SU-DHL-6 (cell line): ENCODE measurements at regions not wholly inside any gene's neighbourhood (a gene's known extent, or its start where the extent isn't known, plus 50 kb on each side); places are given as distances from the start of the nearest gene placed in this dataset.

Experiments used
- H2AFZ ChIP-seq: fragments of 200-600 bp; sonication (generic); 2 replicates; pipeline ENCODE4 v1.6.1; 2014; ENCODE audit warnings: low read depth, mild to moderate bottlenecking, moderate library complexity, mixed read lengths, antibody characterized with exemption, low read length; ENCODE audit not compliant: severe bottlenecking
- H3F3A ChIP-seq: fragments of 200-600 bp; shearing (Covaris generic); 2 replicates; pipeline ENCODE4 v1.6.0; 2016; ENCODE audit warnings: antibody characterized with exemption, mild to moderate bottlenecking; ENCODE audit not compliant: insufficient read depth
- H3K27ac ChIP-seq: fragments of 200-600 bp; sonication (generic); 2 replicates; pipeline ENCODE4 v1.5.1; 2016; ENCODE audit warnings: low read depth, mild to moderate bottlenecking, low read length, moderate library complexity, mixed read lengths
- H3K27me3 ChIP-seq: fragments of 200-600 bp; sonication (generic), shearing (Covaris generic); 2 replicates; pipeline ENCODE4 v1.6.0; 2014; ENCODE audit warnings: mild to moderate bottlenecking, low read length
- H3K36me3 ChIP-seq: fragments of 200-600 bp; sonication (generic); 2 replicates; pipeline ENCODE4 v1.6.1; 2014; ENCODE audit warnings: mild to moderate bottlenecking, low read length, mixed read lengths
- H3K4me2 ChIP-seq: fragments of 300-600, 200-600 bp; shearing (Covaris generic), sonication (generic); 2 replicates; pipeline ENCODE4 v1.6.0; 2014; ENCODE audit warnings: low read length, low read depth, mild to moderate bottlenecking; ENCODE audit not compliant: poor library complexity, severe bottlenecking
- H3K4me3 ChIP-seq: fragments of 200-600 bp; sonication (generic); 2 replicates; pipeline ENCODE4 v1.5.1; 2014; ENCODE audit warnings: antibody characterized with exemption, low read length, mild to moderate bottlenecking, mixed read lengths; ENCODE audit not compliant: insufficient read depth, poor library complexity, severe bottlenecking
- H3K79me2 ChIP-seq: fragments of 200-600 bp; sonication (generic); 2 replicates; pipeline ENCODE4 v1.6.1; 2014; ENCODE audit warnings: mild to moderate bottlenecking, low read length, moderate library complexity; ENCODE audit not compliant: insufficient read depth
- H3K9ac ChIP-seq: fragments of 200-600 bp; sonication (generic); 2 replicates; pipeline ENCODE4 v1.7.0; 2014; ENCODE audit warnings: mild to moderate bottlenecking, low read length
- H3K9me2 ChIP-seq: fragments of 200-600 bp; sonication (generic); replicated peaks from 2 replicates; pipeline ENCODE4 v1.6.1; 2014; ENCODE audit warnings: low read length; ENCODE audit not compliant: insufficient read depth
- H3K9me3 ChIP-seq: fragments of 200-600 bp; sonication (generic); 2 replicates; pipeline ENCODE4 v1.6.1; 2014; ENCODE audit warnings: low read length, mixed read lengths; ENCODE audit not compliant: insufficient read depth
- H4K20me1 ChIP-seq: fragments of 200-600 bp; sonication (generic); 2 replicates; pipeline ENCODE4 v1.6.1; 2014; ENCODE audit warnings: low read depth, mild to moderate bottlenecking, antibody characterized with exemption, low read length, moderate library complexity, mixed read lengths
- EZH2phosphoT487 ChIP-seq: fragments of 200-600 bp; sonication (generic), shearing (Covaris generic); conservative IDR thresholded peaks from 2 replicates; pipeline ENCODE4 v1.6.1; 2018; ENCODE audit warnings: mild to moderate bottlenecking, antibody characterized with exemption, low read length, moderate library complexity, mixed read lengths
- TF ChIP-seq, protein P1 (sequence below): fragments of 200-600 bp; sonication (generic); IDR thresholded peaks from one replicate; pipeline ENCODE4 v1.5.1; 2017; ENCODE audit warnings: antibody characterized with exemption, mild to moderate bottlenecking, low read length, moderate library complexity; ENCODE audit not compliant: insufficient read depth, poor library complexity, severe bottlenecking

DNA sequence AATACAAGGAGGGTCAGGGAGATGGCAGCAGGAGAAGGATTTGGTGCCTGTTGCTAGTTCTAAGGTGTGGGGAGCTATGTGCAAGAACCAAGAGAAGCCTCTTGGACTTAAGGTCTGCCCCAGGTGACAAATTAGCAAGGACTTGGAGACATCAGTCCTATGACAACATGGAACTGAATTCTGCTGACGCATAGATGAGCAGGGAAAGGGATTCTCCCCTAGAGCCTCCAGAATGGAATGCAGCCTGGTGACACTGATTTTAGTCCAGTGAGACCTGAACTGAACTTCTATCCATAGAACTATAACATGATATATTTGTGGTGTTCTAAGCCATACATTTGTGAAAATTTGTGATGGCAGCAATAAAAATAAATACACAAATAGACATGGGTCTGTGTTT is 215.6 kb downstream of the ESM1 start:
- Histone ChIP-seq H2AFZ (no peak overlapping the region), H3K4me3 (no peak overlapping the region), H3K36me3 (no peaks in the 10 kb centered on the region), H3K79me2 (no peaks in the 10 kb centered on the region), H3K27ac (no peak overlapping the region), H3F3A (no peaks in the 10 kb centered on the region), H3K27me3 (no peaks in the 10 kb centered on the region), H3K4me2 (no peak overlapping the region), H4K20me1 (no peaks in the 10 kb centered on the region), H3K9ac (no peak overlapping the region), H3K9me2 (no peaks in the 10 kb centered on the region), H3K9me3 (no peaks in the 10 kb centered on the region)
- TF ChIP-seq, protein P1, sequence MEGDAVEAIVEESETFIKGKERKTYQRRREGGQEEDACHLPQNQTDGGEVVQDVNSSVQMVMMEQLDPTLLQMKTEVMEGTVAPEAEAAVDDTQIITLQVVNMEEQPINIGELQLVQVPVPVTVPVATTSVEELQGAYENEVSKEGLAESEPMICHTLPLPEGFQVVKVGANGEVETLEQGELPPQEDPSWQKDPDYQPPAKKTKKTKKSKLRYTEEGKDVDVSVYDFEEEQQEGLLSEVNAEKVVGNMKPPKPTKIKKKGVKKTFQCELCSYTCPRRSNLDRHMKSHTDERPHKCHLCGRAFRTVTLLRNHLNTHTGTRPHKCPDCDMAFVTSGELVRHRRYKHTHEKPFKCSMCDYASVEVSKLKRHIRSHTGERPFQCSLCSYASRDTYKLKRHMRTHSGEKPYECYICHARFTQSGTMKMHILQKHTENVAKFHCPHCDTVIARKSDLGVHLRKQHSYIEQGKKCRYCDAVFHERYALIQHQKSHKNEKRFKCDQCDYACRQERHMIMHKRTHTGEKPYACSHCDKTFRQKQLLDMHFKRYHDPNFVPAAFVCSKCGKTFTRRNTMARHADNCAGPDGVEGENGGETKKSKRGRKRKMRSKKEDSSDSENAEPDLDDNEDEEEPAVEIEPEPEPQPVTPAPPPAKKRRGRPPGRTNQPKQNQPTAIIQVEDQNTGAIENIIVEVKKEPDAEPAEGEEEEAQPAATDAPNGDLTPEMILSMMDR, result no peak
- no peak for TF ChIP-seq EZH2phosphoT487

DNA sequence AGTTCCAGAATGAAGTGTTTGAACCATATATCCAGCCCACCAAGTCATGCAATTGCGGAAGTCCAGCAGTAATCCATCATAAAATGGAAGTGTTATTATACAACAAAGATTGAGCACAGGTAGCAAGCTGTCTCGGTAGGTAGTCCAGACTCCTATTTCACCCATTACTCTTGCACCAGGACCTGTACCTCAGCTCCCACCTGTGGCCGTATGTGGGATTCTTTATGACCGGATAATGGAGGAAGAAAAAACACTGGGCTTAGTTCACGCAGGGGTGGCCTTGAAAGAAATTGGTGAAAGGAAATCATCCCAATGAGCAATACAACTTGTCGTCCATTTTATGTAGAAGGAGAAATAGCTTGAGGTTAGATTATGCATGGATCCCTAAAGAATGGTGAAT is 216.3 kb downstream of the ESM1 start:
- H3K9me2 ChIP-seq, result no peaks in the 10 kb centered on the region
- H3K4me2 ChIP-seq, result no peak overlapping the region
- no peak overlapping the region for H3K4me3 ChIP-seq
- no peaks in the 10 kb centered on the region for H4K20me1 ChIP-seq
- H3K9me3 ChIP-seq, result no peaks in the 10 kb centered on the region
- H2AFZ ChIP-seq, result no peak overlapping the region
- H3K27me3 ChIP-seq, result no peaks in the 10 kb centered on the region
- no peaks in the 10 kb centered on the region for H3K79me2 ChIP-seq
- H3K36me3 ChIP-seq, result no peaks in the 10 kb centered on the region
- H3F3A ChIP-seq, result no peaks in the 10 kb centered on the region
- TF ChIP-seq EZH2phosphoT487, result no peak
- TF ChIP-seq, protein P1, result no peak
- H3K27ac ChIP-seq, result no peak overlapping the region
- H3K9ac ChIP-seq, result no peak overlapping the region

DNA sequence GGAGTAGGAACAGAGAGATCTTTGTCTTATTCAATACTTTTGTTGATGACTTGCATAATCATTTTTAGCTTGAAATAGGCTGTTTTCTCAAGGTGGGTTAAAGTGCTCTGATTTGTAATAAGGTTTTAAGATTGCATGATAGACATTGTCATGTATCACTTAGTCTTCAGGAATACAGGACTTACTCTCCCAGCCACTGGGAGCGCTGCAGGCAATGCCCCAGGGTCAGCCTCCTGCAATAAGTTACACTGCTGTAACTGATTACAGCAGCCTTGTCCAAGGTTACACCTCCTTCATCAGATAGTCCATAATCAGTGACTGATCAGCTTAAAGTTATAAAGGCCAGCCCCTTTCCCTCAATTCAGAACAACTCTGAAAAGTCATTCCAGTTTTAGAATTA is 218.6 kb downstream of the ESM1 start:
- Histone ChIP-seq H3K9ac (no peak overlapping the region), H3K4me3 (no peak overlapping the region), H3K9me3 (no peaks in the 10 kb centered on the region), H2AFZ (no peak overlapping the region), H3K27ac (no peak overlapping the region), H4K20me1 (no peaks in the 10 kb centered on the region), H3K4me2 (no peak overlapping the region), H3F3A (no peaks in the 10 kb centered on the region), H3K36me3 (no peaks in the 10 kb centered on the region), H3K79me2 (no peaks in the 10 kb centered on the region), H3K27me3 (no peaks in the 10 kb centered on the region), H3K9me2 (no peaks in the 10 kb centered on the region)
- TF ChIP-seq EZH2phosphoT487, result no peak
- TF ChIP-seq, protein P1, result no peak
